Vagina (tissue), 2 donors: ENCODE measurements at regions not wholly inside any gene's neighbourhood (a gene's known extent, or its start where the extent isn't known, plus 50 kb on each side); places are given as distances from the start of the nearest gene placed in this dataset.

Source experiments
- POLR2A ChIP-seq, 2 donors: fragments of 450-650 bp; IDR thresholded peaks; one replicate each; pipeline ENCODE4 v1.6.1; 2017; ENCODE audit warnings: antibody characterized with exemption in 2 of 2, mild to moderate bottlenecking in 2 of 2, moderate library complexity in 2 of 2
- TF ChIP-seq, protein P1 (sequence below), 3 experiments: fragments of 450-650 bp in 2 of 3; fragments of 200-600 bp in 1 of 3; sonication (generic) in 1 of 3; IDR thresholded peaks; one replicate each; pipeline ENCODE4 v1.5.1; 2017 to 2019; ENCODE audit warnings: antibody characterized with exemption in 3 of 3, mild to moderate bottlenecking in 2 of 3, moderate library complexity in 2 of 3

DNA sequence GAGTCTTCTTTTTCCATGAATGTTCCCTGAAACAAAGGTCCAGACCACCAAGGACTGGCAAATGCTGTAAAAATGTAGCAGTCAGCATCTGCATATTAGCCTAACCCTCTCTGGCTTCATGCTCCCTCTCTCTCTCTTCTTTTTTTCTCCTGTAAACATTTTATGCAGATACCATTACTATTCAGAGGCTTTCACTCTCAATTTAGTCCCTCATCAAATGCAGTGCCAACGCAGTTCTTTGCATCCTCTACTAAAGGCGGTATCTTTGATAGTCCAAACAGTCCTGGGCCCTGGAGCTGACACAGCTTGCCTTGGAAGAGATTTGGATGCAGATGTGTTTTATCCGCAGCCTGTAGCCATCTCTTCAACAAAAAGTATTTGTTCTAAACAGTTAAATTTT is 167.1 kb upstream of the MMS22L start:
- no peak for TF ChIP-seq POLR2A (IDR thresholded peaks at IDR 0.05)
- TF ChIP-seq, protein P1, sequence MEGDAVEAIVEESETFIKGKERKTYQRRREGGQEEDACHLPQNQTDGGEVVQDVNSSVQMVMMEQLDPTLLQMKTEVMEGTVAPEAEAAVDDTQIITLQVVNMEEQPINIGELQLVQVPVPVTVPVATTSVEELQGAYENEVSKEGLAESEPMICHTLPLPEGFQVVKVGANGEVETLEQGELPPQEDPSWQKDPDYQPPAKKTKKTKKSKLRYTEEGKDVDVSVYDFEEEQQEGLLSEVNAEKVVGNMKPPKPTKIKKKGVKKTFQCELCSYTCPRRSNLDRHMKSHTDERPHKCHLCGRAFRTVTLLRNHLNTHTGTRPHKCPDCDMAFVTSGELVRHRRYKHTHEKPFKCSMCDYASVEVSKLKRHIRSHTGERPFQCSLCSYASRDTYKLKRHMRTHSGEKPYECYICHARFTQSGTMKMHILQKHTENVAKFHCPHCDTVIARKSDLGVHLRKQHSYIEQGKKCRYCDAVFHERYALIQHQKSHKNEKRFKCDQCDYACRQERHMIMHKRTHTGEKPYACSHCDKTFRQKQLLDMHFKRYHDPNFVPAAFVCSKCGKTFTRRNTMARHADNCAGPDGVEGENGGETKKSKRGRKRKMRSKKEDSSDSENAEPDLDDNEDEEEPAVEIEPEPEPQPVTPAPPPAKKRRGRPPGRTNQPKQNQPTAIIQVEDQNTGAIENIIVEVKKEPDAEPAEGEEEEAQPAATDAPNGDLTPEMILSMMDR (IDR thresholded peaks at IDR 0.05): no peak
